K562 (cell line): ENCODE measurements at regions not wholly inside any gene's neighbourhood (a gene's known extent, or its start where the extent isn't known, plus 50 kb on each side); places are given as distances from the start of the nearest gene placed in this dataset.
A peak's percentile ranks its signal among the peaks of the same experiment; 100 is the strongest.

ENCODE experiments used
- CTCF ChIP-seq, 3 experiments: IDR thresholded peaks in 2 of 3; conservative IDR thresholded peaks in 1 of 3; 2 replicates each; pipeline ENCODE4 v1.5.1; 2011 to 2012; ENCODE audit warnings: low read length in 3 of 3, mild to moderate bottlenecking in 3 of 3, control low read depth in 2 of 3, improper control_type of control experiment in 1 of 3, inconsistent platforms in 1 of 3, low read depth in 1 of 3, mixed read lengths in 1 of 3, moderate library complexity in 1 of 3; ENCODE audit not compliant: insufficient read depth in 2 of 3
- E2F3 ChIP-seq: fragments of 250-450 bp; sonication (Bioruptor Pico); IDR thresholded peaks from 2 replicates; pipeline ENCODE4 v1.4.0; 2020; ENCODE audit warnings: mild to moderate bottlenecking
- NR3C1 ChIP-seq: sonication (generic); formaldehyde crosslinking; IDR thresholded peaks from 2 replicates; pipeline ENCODE4 v1.8.1; 2022; ENCODE audit warnings: missing genetic modification reagents
- RAD21 ChIP-seq, 2 experiments: fragments of 250-450 bp in 1 of 2; fragments of 450-650 bp in 1 of 2; sonication (Bioruptor Pico) in 1 of 2; formaldehyde crosslinking in 1 of 2; IDR thresholded peaks in 1 of 2; conservative IDR thresholded peaks in 1 of 2; 2 replicates each; pipeline versions ENCODE4 v1.4.0 to v1.8.0; 2020 to 2022; ENCODE audit warnings: mild to moderate bottlenecking in 2 of 2, moderate library complexity in 1 of 2
- SMC3 ChIP-seq: conservative IDR thresholded peaks from 2 replicates; pipeline ENCODE4 v1.6.1; 2011; ENCODE audit warnings: low read depth, low read length, improper control_type of control experiment; ENCODE audit not compliant: insufficient read depth
- ZNF311 ChIP-seq: fragments of 250-450 bp; sonication (Bioruptor Pico); IDR thresholded peaks from 2 replicates; pipeline ENCODE4 v1.4.0; 2020; ENCODE audit warnings: mild to moderate bottlenecking, moderate library complexity
- TF ChIP-seq, protein P1 (sequence below), 2 experiments: fragments of 450-650 bp; formaldehyde crosslinking in 1 of 2; IDR thresholded peaks; 2 replicates each; pipeline versions ENCODE4 v1.4.0 to v1.6.1; 2014 to 2020; ENCODE audit warnings: mild to moderate bottlenecking in 2 of 2, borderline replicate concordance in 1 of 2, low read depth in 1 of 2

DNA sequence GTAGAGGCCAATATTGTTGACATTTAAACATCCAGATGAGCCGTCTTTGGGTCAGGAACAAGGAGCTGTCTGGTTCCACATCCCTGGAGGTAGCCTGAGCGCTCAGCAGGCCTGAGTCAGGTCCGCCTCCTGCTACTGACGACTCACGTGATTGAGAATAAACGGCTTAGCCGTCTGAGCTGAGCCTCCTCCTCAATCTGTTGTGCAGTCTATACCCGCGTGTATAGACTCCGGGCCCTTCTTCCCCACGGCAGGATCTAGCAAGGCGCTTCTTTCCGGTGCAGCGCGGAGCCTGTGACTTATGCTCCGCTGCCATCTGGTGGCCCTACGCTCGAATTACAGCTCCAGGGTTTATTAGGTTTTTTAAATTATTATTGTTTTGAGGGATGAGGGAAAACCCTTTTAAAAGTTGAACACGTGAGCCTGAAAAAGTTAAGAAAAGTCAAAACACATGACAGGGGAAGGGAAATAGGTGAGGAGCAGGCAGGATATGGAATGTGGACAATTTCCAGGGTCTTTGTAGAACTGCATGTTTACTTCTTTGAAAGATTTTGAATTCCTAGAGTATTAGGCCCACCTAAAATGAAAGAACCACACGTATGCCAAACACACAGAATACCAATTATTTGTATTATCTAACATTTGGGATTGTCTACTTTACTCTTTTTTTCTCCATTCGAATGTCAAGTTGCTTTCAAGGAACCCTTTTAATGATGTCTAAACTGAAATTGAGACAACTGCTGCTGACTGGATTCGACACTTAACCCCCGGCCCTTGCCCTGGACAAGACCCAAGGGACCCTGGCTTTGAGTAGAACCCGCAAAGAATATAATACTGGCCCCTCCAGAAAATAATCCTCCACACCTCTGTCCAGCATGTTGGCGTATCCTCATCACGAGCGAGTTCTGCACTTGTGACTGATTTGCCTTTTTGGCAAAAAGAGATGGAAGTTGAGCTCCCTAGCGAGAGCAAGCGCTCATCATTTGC, 112.4 kb upstream of the ZNF236 start (continued):
- TF ChIP-seq CTCF (IDR thresholded peaks at IDR 0.05 in 2 of 3, conservative IDR thresholded peaks at IDR 0.05 in 1 of 3; ENCODE audit: insufficient read depth in 2 of 3, low read depth in 1 of 3, low read length in 3 of 3): peak; percentile 68 to 79 (median 72)
- TF ChIP-seq RAD21 (CRISPR knock-in tag; conservative IDR thresholded peaks at IDR 0.05 in 1 of 2, IDR thresholded peaks at IDR 0.05 in 1 of 2): peak; percentile 65 to 75
- no peak for TF ChIP-seq ZNF311 (CRISPR knock-in tag)
- TF ChIP-seq E2F3 (CRISPR knock-in tag): no peak
- peak; percentile 62; the same call in 1 of the 2 replicates for TF ChIP-seq SMC3
- TF ChIP-seq NR3C1 (CRISPR knock-in tag): no peak
- TF ChIP-seq, protein P1, sequence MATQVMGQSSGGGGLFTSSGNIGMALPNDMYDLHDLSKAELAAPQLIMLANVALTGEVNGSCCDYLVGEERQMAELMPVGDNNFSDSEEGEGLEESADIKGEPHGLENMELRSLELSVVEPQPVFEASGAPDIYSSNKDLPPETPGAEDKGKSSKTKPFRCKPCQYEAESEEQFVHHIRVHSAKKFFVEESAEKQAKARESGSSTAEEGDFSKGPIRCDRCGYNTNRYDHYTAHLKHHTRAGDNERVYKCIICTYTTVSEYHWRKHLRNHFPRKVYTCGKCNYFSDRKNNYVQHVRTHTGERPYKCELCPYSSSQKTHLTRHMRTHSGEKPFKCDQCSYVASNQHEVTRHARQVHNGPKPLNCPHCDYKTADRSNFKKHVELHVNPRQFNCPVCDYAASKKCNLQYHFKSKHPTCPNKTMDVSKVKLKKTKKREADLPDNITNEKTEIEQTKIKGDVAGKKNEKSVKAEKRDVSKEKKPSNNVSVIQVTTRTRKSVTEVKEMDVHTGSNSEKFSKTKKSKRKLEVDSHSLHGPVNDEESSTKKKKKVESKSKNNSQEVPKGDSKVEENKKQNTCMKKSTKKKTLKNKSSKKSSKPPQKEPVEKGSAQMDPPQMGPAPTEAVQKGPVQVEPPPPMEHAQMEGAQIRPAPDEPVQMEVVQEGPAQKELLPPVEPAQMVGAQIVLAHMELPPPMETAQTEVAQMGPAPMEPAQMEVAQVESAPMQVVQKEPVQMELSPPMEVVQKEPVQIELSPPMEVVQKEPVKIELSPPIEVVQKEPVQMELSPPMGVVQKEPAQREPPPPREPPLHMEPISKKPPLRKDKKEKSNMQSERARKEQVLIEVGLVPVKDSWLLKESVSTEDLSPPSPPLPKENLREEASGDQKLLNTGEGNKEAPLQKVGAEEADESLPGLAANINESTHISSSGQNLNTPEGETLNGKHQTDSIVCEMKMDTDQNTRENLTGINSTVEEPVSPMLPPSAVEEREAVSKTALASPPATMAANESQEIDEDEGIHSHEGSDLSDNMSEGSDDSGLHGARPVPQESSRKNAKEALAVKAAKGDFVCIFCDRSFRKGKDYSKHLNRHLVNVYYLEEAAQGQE (IDR thresholded peaks at IDR 0.05; ENCODE audit: borderline replicate concordance): peak; percentile 72; the same call in 1 of the 2 replicates
- TF ChIP-seq, protein P1 (CRISPR knock-in tag; IDR thresholded peaks at IDR 0.05; ENCODE audit: low read depth): no peak
